DMS114 treated with DMSO at 0.1 percent for 48 hours (cell line): ENCODE measurements at regions not wholly inside any gene's neighbourhood (a gene's known extent, or its start where the extent isn't known, plus 50 kb on each side); places are given as distances from the start of the nearest gene placed in this dataset.

Source experiments
- DNase-seq: peaks from one replicate; lab custom pipeline; 2025; ENCODE audit not compliant: unreplicated experiment; lab: John Stamatoyannopoulos, UW

GRCh38 chrX:113770071-113770470 lies 813.8 kb upstream of the HTR2C start:
- DNase-seq, result no peak

GRCh38 chrX:113759422-113759821 lies 824.5 kb upstream of the HTR2C start:
- DNase-seq, result no peak

DNA sequence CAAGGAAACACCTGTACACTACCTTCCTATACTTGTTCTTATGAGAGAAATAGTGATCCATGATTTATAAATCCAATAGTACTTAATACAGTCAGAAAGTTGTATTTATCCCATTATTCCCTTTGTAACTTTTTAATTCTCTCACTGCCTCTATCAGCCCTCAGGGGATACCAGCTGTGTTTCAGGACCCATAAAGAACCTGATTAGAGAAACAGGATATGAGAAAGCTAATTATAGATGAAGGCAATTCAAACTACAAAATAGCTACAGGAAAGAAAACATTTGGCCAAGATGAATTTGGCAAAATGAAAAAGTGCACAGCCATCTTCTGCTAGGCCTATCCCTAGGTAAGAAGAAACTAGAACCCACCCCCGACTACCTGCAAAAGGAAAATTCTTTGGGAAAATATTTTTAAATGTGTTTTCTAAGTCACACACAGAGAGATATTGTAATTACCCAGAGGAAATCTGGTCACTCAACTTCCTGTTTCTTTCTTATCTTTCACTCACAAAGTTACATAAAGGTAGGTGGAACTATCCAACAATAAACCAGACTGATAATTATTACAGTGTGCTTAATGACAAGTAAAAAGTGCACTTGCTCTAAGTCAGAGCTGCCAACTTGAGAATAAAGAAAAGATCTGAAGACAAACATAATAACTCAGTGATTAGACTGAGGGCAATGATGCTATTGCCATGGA lies 836.5 kb upstream of the HTR2C start:
- DNase-seq, result no peak

GRCh38 chrX:113743069-113743468 lies 840.8 kb upstream of the HTR2C start:
- DNase-seq, result no peak

GRCh38 chrX:113741744-113742143 lies 842.1 kb upstream of the HTR2C start:
- no peak for DNase-seq

DNA sequence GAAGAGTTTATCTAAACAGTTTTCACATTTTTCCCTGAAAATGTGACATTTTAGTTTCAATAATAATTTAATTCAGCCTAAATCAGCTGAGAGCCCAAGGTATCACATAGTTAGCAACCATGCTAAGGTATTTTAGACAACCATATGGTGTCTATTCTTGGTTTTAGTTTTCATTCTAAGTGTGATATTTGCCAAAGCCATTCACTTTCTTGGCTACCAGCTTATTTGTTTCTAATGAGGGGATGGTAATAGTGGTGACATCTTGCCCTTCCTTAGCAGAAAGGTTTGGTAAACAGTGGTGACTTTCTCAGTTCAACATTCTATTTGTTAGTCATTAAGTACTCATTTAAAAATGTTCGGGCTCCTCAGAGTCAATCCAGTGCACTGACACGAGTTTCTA lies 854.9 kb upstream of the HTR2C start:
- DNase-seq, result no peak

DNA sequence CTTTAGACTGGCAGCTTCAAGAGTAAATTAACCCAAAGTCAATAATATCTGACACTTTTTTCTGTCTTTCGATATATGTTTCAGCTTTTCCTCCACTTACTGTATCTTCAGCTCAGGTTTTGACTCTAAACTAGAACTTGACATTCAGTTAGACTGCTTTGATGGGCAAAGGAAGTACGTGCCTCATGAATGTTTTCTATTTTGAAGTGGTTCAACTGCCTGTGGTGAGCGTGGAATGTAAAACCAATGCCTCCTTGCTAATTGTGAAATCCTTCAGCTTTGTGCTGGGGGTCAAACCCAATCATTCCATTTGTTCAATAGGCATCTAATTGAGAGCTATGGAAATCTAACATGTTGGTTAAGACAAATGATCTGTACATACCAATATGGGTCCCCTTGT lies 857.0 kb upstream of the HTR2C start:
- DNase-seq, result no peak

DNA sequence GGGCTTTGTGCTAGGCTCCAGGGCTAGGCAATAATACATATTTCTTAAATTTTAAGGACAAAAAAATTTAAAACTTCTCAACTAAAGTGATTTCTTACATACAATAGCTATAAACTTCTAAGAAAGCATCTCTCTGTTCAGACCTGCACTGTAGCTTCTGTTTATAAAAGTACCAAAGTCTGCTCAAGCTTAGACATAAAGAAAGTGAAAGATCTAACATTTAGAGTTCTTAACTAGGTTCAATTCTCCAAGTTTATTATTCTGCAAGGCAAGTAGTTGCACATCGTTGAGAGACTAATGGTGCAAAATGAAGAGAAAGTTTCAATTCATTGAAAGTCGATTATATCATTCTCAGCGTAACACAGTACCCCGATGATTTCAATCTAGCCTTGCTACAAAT lies 857.4 kb upstream of the HTR2C start:
- DNase-seq, result no peak

DNA sequence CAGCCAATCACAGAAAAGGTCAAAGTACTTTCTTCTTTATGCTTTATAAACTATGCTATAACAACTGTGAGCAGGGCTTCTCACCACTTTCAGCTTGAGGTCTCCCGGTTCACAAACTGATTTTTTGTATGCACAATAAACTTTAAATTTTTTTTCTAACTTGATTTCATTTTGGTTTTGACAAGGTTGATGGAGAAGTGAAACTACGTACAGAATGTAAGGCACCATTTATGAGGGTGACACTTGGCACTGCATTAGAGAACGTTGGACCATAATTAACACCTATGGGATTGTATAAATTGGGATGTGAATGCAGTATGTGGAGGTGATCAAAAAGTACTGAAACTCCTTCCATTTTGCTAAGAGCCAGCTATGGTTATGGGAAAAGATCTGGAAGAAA lies 857.9 kb upstream of the HTR2C start:
- no peak for DNase-seq

GRCh38 chrX:113699939-113700338 lies 859.3 kb upstream of the AMOT start:
- no peak for DNase-seq

DNA sequence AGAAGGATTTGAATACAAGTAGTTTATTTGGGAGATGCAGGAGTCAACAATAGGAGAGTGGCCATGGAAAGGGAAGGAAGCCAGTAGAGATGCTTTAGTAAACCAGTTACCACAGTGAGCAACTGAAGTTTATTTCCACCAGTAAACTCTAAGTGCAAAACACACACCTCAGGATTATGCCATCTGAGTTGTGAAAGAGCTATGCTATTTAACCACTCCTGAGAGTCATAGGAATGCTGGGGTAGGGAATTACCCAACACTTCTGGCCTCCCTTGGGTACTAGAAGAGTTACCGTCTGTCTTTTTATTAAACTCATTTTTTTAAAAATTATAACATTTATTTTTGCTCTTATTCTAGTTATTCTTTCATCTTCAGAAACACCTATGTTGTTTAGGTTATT lies 834.6 kb upstream of the AMOT start:
- no peak for DNase-seq

DNA sequence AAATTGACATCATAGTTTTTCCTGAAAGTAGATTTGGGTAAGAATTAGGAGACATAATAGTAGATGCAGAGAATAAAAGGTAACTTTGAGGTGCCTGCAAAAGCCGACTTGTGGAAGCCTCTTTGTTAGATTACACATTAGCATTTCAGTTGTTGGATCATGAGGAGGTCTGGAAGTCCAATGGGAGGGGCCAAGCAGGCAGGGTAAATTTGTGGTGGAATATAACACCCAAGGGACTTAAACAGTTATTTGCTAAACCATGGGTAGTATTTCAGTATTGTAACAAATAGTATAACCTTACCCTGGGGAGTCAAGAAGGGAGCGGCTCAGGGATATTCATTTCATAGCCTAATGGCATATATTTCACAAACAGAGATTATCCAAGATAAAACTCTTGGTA lies 810.7 kb upstream of the AMOT start:
- no peak for DNase-seq

DNA sequence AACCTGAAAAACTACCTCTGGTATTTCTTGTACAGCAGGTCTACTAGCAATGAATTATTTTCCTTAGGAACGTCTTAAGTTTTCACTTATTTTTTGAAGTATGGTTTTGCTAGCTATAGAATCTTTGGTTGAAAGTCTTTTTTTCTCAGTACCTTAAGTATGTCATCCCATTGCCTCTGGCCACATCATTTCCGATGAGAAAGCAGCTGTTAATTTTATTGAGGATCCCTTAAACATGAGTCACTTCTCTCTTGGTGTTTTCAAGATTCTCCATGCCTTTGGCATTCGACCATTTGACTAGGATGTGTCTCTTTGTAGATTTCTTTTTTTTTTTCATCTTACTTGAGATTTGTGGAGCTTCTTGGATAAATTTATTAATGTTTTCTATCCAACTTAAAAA lies 803.8 kb upstream of the AMOT start:
- DNase-seq, result no peak

DNA sequence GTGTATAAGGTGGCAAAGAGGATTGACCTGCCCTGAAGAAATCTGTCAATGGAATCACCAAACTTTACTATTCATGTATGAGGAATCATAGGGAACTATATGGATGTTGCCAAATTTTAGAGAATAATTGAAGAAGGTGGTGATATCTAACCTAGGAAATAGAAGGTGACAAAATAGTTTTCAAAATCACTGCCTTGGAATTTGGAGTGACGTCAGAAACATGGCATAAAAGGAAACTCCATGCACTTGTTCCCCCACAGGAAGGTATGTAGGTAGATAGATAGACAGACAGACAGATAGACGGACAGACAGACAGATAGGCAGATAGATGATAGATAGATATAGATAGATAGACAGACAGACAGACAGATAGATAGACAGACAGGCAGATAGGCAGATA lies 793.9 kb upstream of the AMOT start:
- no peak for DNase-seq

DNA sequence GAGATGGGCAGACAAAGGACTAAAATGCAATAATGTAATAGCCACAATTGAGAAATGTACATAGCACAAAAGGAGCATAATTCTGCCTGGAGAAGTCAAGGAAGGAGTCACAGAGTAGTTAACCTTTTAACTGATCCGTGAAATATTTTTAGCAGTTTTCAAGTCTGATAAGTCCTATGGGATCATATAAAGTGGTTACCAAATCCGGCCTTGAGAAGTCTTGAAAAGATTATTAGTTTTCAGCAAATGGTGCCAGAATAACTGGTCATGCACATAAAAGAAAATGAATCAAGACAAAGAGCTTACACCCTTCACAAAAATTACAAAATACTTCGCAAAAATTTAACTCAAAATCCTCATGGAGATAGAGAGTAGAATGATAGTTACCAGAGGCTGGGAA lies 788.7 kb upstream of the AMOT start:
- DNase-seq, result no peak

- no peak for DNase-seq
Observed at GRCh38 chrX:113594123-113594841, 753.7 kb upstream of the AMOT start.

DNA sequence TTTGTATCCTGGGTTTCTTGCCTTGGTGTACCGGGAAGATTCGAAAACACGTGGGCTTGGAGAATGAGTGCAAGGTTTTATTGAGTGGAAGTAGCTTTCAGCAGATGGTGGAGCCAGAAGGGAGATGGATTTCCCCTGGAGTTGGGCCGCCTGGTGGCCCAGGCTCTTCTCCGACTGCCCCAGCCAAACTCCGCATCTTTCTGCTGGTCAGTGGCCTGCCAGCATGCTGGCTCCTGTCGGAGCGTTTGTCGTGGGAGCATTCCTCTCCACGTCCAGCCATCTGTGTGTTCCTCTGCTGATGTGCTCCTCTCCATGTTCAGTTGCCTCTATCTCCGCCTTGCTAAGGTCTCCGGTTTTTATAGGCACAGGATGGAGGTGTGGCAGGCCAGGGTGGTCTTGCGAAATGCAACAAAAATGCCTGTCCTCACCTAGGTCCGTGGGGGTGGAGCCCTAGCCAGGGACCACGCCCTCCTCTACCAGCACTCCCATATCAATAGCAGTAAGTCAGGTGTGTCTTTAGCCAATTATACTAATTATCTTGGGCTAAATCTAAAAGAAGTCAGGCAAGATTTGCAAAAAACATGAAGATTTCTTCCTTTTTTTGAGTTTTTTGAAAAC lies 745.8 kb upstream of the AMOT start:
- DNase-seq, result no peak

DNA sequence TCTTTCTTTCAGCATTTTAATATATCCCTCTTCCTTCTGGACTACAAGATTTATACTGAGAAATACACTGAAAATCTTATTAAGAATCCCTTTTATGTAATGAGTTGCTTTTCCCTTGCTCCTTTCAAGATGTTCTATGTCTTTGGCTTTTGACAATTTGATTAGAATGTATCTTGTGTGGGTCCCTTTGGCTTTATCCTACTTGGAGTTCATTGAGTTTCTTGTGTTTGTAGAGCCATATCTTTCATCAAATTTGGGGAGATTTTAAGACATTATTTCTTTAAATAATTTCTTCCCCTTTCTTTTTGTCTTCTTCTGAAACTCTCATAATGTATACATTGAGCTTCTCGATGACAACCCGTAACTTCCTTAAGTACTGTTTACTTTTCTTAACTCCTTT lies 739.9 kb upstream of the AMOT start:
- no peak for DNase-seq

DNA sequence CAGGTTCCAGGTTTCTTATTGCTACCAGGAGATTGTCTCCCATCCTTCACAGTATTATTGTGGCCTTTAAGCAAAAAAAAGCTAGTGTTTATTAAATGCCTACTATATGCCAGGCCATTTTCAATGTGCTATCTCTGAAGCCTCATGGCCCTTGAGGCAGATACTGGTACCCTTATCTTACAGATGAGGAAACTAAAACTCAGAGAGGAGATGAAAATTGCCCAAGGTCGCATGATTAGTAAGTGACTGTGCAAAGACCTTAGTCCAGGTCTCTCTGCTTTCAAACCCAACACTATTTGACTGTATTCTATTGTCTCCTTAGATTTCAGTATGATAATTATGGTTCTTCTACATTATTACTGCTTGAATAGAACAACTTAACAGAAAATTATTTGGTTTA lies 717.9 kb upstream of the AMOT start:
- no peak for DNase-seq

DNA sequence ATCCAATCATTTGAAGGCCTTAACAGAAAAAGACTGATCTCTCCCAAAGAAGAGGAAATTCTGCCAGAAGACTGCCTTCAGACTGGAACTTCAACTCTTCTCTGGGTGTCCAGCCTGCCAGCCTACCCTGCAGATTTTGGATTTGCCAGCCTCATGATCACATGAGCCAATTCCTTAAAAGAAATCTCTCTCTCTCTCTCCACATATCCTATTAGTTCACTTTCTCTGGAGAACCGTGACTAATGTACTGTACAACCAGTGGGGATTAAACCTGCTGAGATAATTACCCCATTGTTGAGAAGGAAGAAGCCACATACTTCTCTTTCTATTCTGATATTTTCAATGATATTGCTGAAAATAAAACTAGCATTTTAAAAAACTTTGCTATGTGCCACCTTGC lies 711.3 kb upstream of the AMOT start:
- DNase-seq, result no peak

DNA sequence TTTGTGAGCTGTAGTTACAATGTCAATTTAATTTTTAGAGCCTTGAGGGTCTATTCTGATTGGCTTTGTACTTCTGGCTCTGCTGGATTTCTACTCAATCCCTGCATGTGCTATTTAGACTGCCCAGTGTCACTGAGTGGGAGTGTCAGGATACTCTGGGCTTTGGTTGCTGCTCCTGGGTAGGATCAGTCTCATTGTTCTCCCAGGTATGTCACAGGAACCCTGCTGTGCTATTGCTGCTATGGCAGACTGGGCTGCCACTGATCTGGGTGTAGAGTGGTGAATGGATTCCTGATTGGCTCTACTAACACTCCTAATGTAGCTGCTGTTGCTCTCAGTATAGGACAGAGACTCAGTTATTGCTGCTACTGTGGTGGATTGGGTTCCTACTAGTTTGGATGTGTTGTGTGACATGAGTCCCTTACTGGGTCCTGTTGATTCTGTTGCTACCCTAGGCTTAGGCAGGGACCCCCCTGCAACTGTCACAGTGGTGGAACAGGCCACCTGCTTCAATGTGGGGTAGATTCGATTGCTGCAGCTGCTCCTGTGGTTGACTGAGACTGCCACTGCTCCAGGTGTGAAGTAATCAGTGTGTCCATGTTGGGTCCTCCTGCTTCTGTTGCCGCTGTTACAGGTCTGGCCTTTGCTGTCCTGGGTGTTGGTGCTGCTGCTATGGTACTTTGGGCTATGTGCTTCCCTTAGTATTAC lies 707.8 kb upstream of the AMOT start:
- no peak for DNase-seq

GRCh38 chrX:113545040-113545439 lies 704.4 kb upstream of the AMOT start:
- DNase-seq, result no peak
